GM21515 (cell line): ENCODE measurements at regions not wholly inside any gene's neighbourhood (a gene's known extent, or its start where the extent isn't known, plus 50 kb on each side); places are given as distances from the start of the nearest gene placed in this dataset.

Experiments used
- ATAC-seq: cut with Tn5 transposase; IDR thresholded peaks from one replicate; pipeline ENCODE4 v1.9.1; 2021; ENCODE audit not compliant: unreplicated experiment

GRCh38 chr20:58019027-58019849 is 209.2 kb downstream of the ANKRD60 start:
- no peak for ATAC-seq

GRCh38 chr20:58018590-58018989 is 209.9 kb downstream of the ANKRD60 start:
- no peak for ATAC-seq

GRCh38 chr20:58017970-58018530 is 210.4 kb downstream of the ANKRD60 start:
- no peak for ATAC-seq

DNA sequence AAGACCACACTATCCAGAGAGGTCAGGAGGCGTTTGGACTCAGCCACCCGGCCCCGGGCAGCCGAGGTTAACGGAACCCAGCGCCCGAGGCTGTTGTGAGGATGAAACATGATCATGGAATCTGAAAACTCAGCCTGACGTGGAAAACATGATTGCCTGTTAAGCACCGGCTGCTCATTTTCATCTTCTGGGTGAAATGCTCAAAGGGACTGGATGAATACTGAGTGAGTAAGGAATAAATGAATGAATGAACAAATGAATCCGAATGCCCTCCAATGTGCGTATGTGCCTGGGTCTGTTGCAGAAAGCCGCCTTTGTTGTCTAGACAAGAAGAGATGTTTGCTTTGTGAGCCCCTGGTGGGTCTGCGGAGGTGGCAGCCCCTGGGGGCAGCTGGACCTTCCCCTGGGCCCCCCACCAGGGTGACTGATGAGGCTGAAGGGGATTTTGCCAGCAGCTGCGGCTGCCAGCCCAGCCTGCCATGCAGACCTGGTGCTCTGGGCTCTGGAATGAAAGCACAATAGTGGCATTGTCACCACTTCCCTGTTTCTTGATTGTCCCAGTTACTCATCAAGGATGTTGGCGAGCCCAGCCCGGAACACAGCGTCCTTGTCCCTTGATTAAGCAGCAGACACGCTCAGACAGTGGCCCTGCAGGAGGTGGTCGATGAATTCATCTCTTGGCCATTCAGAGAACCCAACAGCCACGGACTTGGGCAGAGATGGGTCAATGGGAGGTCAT is 211.1 kb downstream of the ANKRD60 start:
- ATAC-seq = no peak

DNA sequence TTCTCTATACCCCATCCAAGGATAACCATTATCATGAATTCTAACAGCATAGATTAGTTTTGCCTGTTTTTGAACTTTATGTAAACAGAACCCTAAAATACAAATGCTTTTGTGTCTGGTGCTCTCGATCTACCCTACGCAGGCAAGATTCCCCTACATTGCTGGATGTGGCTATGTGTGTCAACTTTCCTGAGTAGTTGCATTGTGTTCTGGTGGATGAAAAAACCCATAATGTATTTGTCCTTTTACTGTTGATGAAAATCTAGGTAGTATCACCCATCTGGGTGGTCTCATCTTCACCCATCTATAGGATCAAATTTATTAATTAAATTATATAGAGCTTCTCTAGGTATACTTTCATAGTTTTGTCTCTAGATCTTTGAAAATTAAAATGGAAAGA is 211.7 kb downstream of the ANKRD60 start:
- no peak for ATAC-seq

DNA sequence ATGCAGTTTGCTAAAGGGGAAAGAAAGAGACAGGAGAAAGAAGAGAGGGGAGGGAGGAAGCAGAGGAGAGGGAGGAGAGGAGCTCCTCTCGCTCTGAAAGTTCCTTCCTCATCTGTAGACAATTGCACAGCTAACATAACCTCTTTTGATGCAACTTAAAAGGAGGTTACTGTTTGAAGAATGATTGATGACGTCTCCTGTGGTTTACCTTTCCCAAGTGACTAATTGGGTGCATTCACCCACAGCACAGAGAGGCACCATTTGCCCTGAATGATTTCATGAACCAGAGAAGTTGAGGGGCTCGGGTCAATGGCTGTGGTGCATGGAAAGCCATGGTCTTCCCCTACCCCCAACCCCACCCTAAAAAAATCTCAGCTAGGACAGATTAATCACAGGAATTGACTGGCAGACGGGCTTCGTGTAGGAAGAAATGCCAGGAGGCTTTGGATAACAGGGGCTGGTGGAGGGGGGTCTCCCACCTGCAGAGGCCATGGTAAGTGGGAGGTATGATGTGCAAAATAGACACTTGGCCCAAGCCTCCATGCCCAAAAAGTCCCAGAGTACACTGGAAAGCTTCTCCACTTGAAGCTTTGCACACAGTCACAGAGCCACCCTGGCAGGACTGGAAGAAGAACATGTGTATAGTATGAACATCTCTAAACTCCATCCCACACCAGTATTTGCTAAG is 213.7 kb downstream of the ANKRD60 start:
- ATAC-seq = no peak

DNA sequence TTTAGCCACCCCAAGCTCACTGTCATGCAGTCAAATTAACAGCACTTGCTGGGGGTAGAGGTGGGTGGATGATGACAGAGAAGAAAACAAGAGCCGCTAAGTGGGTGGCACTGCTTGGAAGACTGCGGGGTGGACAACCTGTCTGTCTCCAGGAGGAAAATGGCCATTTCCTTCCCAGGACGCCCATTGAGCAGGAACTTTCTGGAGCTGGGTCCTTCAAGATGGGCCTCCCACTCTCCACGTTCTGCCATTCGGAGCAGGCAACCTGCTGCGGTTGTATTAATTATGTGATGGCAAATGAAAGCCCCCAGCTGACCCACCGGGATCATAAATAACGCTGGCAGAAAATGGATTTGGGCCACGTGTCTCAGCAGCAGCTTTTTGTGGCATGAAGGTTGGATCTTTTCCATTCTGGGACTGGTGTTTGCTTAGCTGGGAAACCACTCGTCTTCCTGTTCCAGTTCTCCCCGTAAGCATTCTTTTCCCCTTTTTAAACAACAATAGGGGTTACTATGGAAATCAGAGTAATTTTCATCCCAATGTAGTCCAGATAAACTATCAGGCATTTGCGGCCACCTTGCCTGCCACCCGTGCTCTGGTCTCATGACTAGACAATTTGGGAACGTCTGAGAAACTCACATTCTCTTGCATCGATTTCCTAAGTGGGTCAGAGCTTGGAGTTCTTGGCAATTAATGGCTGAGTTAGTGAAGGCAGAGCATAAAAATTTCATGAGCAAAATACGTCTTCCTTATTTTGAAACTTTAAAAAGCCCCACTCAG is 215.5 kb downstream of the ANKRD60 start:
- ATAC-seq = no peak

GRCh38 chr20:58011947-58012610 is 216.4 kb downstream of the ANKRD60 start:
- no peak for ATAC-seq

DNA sequence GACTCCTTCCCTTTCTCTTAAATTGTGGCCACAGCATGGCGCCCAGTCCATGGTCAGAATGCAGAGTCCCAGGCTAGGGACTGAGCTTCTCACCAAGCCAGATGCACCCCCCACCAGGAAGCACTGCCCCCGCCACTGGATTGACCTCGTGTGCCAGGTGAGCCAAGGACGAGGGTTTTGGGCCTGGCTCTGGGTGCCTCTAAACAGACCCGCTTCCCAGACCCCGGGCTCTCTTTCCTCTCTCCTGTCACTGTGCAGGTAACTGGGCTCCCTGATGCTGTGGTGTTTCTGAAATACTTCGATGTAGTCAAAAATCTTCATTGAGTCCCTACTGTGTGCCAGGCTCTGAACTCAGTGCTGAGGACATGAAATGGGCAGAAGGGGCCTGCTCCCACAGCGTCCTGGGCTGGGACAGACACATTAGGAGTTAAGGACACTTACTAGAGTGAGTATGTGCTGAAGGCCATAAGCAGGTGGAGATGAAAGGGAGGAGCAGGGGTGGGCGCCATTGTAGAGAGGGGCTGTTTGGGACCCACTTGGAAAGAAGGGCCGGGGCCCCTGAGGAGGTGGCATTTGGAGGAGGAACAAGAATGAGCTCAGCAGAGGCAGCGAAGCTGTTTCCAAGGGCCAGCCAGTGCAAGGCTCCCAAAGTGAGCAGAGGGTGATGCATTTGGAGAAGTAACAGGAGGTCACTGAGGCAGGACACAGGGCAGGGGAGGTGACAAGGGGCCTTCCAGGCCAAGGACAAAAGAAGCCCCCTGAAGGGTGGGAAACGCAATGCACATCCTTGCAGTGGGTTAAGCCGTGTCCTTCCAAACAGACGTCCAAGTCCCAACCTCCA is 217.1 kb downstream of the ANKRD60 start:
- ATAC-seq = no peak

DNA sequence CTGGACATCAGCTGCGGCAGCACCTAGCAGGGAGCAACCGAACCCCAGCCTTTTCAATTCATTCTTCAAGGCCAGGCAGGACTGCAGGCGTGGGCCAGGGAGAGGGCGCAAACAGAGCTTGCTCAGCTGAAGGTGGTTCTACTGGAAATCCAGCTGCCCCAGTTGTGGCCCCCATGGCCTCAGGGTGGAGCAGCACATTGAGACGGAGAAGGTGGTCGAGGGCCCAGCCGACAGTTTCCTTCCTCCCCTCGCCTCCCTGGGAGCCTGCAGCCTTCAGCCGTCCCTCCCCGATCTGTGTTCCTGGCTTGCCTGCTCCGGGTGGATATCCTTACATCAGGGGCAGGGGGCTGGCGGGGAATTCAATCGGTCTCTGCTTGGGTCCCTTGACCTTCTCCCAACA is 217.8 kb downstream of the ANKRD60 start:
- no peak for ATAC-seq

GRCh38 chr20:58010186-58010585 is 218.3 kb downstream of the ANKRD60 start:
- ATAC-seq = no peak

GRCh38 chr20:58008866-58009265 is 219.6 kb downstream of the ANKRD60 start:
- ATAC-seq = no peak

DNA sequence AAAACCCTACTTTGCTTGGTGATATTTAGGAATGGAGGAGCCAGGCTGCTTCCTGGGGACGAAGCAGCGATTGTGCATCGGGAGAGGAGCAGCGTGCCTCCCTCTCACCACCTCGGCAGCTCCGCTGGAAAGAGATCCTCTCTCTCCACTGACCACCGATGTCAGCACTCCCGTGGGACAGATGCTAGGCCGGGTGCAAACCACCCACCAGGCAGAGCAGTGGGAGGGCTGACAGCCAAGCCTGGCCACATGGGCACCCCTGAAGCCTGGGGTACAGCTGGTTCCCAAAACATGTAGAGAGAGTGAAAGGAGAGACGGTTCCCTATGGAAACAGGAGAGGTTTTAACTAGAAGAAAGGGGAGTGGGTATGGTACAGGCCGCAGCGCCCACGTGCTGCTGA is 220.0 kb downstream of the ANKRD60 start:
- ATAC-seq = no peak

GRCh38 chr20:58007947-58008346 is 220.5 kb downstream of the ANKRD60 start:
- ATAC-seq = no peak

GRCh38 chr20:58006346-58007316 is 221.8 kb downstream of the ANKRD60 start:
- ATAC-seq = no peak

DNA sequence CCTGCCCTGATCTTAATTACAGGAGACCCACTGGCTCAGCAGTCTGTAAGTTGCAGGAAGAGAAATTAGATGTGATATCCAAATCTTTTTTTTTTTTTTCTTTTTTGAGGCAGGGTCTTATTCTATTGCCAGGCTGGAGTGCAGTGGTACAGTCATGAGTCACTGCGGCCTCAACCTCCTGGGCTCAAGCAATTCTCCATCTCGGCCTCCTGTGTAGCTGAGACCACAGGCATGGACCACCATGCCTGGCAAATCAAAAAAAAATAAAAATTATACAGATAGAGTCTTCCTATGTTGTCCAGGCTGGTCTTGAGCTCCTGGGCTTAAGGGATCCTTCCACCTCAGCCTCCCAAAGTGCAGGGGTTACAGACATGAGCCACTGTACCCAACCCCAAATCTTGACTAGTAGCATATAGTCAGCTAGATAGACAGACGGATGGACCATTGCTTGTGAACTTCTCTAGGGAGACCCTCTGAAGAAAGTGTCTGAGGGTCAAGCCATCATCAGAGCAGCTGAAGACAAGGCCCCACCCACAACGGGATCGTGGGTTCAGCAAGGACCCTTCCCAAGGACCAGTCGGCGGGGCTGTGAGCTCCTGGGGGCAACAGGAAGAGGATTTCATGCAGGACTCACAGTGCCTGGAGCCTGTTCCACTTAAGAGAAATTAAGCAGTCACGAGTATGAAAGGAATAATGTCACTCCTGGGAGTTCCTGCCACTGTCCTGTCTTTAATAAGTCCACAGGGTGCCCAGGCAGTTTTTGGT is 222.7 kb downstream of the ANKRD60 start:
- no peak for ATAC-seq

DNA sequence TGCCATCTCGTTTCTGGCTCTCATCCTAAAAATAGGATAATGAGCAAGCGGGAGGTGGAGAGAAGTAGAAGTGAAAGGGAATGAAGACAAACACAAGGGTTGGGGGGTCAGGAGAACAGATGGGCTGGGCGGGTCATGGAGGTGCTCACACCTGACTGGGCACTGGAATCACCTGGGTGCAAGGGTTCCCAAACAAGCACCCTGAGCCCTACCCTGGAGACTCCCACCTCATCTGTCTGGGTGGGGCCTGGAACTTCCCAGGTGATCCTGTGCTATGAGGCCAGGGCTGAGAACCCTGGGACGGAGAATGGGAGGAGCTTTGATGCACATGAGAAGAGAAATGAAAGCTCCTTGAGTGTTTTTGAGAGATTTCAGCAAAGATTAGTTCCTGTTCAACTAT is 223.6 kb downstream of the ANKRD60 start:
- no peak for ATAC-seq
